Progenitor cell of endocrine pancreas (in vitro differentiated cells): ENCODE measurements at regions not wholly inside any gene's neighbourhood (a gene's known extent, or its start where the extent isn't known, plus 50 kb on each side); places are given as distances from the start of the nearest gene placed in this dataset.
"Not testable (repeated sequence)": the region's sequence is repeated elsewhere in the genome, so short reads cannot be mapped to it uniquely, and the experiment has no call there.

ENCODE experiments used
- DNase-seq: peaks from one replicate; pipeline ENCODE4 v3.0.0; 2021; ENCODE audit warnings: low spot score; ENCODE audit not compliant: unreplicated experiment
- H3K27ac Mint-ChIP-seq: 2 replicates; pipeline ENCODE4 v1.8.0; 2021; ENCODE audit warnings: mild to moderate bottlenecking, moderate library complexity, mixed read lengths
- H3K27me3 Mint-ChIP-seq: 2 replicates; pipeline ENCODE4 v1.8.0; 2021; ENCODE audit warnings: mixed read lengths
- H3K36me3 Mint-ChIP-seq: 2 replicates; pipeline ENCODE4 v1.8.0; 2022; ENCODE audit warnings: mixed read lengths; ENCODE audit not compliant: insufficient read depth
- H3K4me1 Mint-ChIP-seq: 2 replicates; pipeline ENCODE4 v1.8.0; 2021; ENCODE audit warnings: low read depth, mixed read lengths
- H3K4me3 Mint-ChIP-seq: 2 replicates; pipeline ENCODE4 v1.8.0; 2021; ENCODE audit warnings: low read depth, mild to moderate bottlenecking, moderate library complexity, mixed read lengths
- H3K9me3 Mint-ChIP-seq: 2 replicates; pipeline ENCODE4 v1.8.0; 2021; ENCODE audit warnings: low read depth, mixed read lengths
- CTCF ChIP-seq: fragments of 200-600 bp; sonication (generic); IDR thresholded peaks from one replicate; pipeline ENCODE4 v1.5.0; 2021; ENCODE audit warnings: antibody characterized with exemption, mild to moderate bottlenecking; ENCODE audit not compliant: unreplicated experiment

DNA sequence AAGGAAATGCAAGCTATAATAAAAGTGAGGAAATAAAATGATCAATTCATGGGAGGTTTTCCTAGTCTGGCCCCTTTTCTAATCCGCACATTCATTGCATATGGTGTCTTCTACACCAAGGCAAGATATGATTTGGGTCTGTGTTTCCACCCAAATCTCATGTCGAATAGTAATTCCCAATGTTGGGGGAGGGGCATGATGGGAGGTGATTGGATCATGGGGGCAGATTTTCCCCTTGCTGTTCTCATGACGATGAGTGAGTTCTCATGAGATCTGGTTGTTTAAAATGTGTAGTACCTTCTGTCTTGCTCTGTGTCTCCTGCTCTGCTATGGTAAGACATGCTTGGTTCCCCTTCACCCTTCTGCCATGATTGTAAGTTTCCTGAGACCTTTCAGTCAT, 315.4 kb downstream of the CYRIA start:
- no peak overlapping the region for H3K27ac Mint-ChIP-seq
- H3K27me3 Mint-ChIP-seq: peaks cover 4% of the 10 kb centered on the region
- H3K4me3 Mint-ChIP-seq: no peak overlapping the region
- H3K4me1 Mint-ChIP-seq: no peaks in the 10 kb centered on the region
- no peak for DNase-seq
- H3K9me3 Mint-ChIP-seq: peaks cover 17% of the 10 kb centered on the region
- TF ChIP-seq CTCF: no peak
- H3K36me3 Mint-ChIP-seq: peaks cover 3% of the 10 kb centered on the region

DNA sequence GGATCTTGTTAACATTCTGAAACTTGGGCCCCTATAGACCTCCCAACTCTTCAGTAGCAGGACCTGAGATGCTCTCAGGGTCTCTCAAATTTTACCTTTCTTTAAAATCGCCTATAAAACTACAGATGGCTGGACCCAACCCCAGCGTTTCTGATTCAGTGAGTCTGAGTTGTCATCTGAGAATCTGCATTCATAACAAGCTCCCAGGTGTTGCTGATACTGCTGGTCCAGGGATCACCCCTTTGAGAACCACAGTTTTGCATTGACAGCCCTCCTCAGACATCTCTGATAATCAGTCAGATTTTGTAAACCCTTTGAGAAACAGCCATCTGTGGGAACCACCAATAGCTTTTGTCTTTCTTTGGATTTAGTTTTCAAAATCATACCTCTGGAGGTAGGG, 315.8 kb downstream of the CYRIA start:
- Mint-ChIP-seq H3K9me3 (peaks cover 17% of the 10 kb centered on the region), H3K27me3 (peaks cover 4% of the 10 kb centered on the region), H3K4me1 (no peaks in the 10 kb centered on the region), H3K36me3 (peaks cover 3% of the 10 kb centered on the region), H3K27ac (no peak overlapping the region), H3K4me3 (no peak overlapping the region)
- TF ChIP-seq CTCF: no peak
- no peak for DNase-seq

GRCh38 chr2:16348821-16349515, 316.7 kb downstream of the CYRIA start:
- no peaks in the 10 kb centered on the region for H3K4me1 Mint-ChIP-seq
- H3K36me3 Mint-ChIP-seq: peaks cover 3% of the 10 kb centered on the region
- no peak for TF ChIP-seq CTCF
- H3K27ac Mint-ChIP-seq: no peak overlapping the region
- H3K4me3 Mint-ChIP-seq: no peak overlapping the region
- peaks cover 17% of the 10 kb centered on the region for H3K9me3 Mint-ChIP-seq
- DNase-seq: no peak
- H3K27me3 Mint-ChIP-seq: peaks cover 4% of the 10 kb centered on the region

- Mint-ChIP-seq H3K36me3 (peaks cover 3% of the 10 kb centered on the region), H3K4me3 (no peak overlapping the region), H3K27me3 (peaks cover 4% of the 10 kb centered on the region), H3K4me1 (no peaks in the 10 kb centered on the region), H3K27ac (no peak overlapping the region), H3K9me3 (peaks cover 8% of the 10 kb centered on the region)
- no peak for TF ChIP-seq CTCF
- no peak for DNase-seq
Measured at GRCh38 chr2:16346671-16347070, 319.0 kb downstream of the CYRIA start.

GRCh38 chr2:16345231-16345630, 320.4 kb downstream of the CYRIA start:
- H3K9me3 Mint-ChIP-seq, H3K4me1 Mint-ChIP-seq, DNase-seq, H3K27ac Mint-ChIP-seq, H3K4me3 Mint-ChIP-seq, H3K27me3 Mint-ChIP-seq, H3K36me3 Mint-ChIP-seq: not testable (repeated sequence)

- no peak for TF ChIP-seq CTCF
- no peak overlapping the region for H3K4me3 Mint-ChIP-seq
- peaks cover 15% of the 10 kb centered on the region for H3K9me3 Mint-ChIP-seq
- peaks cover 13% of the 10 kb centered on the region for H3K4me1 Mint-ChIP-seq
- peaks cover 15% of the 10 kb centered on the region for H3K27me3 Mint-ChIP-seq
- H3K27ac Mint-ChIP-seq: no peak overlapping the region
- no peak for DNase-seq
- H3K36me3 Mint-ChIP-seq: peaks cover 5% of the 10 kb centered on the region
Measured at GRCh38 chr2:16339206-16339605, 326.4 kb downstream of the CYRIA start.
